PC-3 (cell line): ENCODE measurements at regions not wholly inside any gene's neighbourhood (a gene's known extent, or its start where the extent isn't known, plus 50 kb on each side); places are given as distances from the start of the nearest gene placed in this dataset.

ENCODE experiments used
- EZH2 ChIP-seq: fragments of 300-600 bp; sonication (generic); IDR thresholded peaks from one replicate; pipeline ENCODE4 v1.6.1; 2017; ENCODE audit warnings: antibody characterized with exemption, mild to moderate bottlenecking, low read length; ENCODE audit not compliant: unreplicated experiment
- TF ChIP-seq, protein P1 (sequence below): fragments of 300-600 bp; sonication (generic); conservative IDR thresholded peaks from 2 replicates; pipeline ENCODE4 v1.5.1; 2017; ENCODE audit warnings: antibody characterized with exemption, low read depth, mild to moderate bottlenecking, low read length

DNA sequence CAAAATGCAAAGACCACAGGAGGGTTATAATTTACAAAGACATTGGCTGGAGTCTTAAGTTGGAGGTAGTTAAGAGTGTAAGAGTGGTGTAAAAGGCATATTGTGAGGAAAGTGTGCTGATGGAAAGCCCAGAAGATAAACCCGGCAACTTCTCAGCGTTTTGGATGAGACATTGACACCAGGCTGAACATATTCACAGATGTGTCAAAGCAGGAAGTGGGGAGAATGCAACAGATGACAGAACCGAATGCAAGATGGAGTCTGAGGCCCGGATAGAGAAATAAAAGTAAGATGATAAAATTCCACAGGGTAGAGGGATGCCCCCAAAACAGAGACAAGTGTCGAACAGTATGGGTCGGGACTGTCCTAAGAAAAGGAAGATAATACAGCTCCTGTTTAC is 230.4 kb upstream of the TMEM72 start:
- no peak for TF ChIP-seq EZH2
- TF ChIP-seq, protein P1, sequence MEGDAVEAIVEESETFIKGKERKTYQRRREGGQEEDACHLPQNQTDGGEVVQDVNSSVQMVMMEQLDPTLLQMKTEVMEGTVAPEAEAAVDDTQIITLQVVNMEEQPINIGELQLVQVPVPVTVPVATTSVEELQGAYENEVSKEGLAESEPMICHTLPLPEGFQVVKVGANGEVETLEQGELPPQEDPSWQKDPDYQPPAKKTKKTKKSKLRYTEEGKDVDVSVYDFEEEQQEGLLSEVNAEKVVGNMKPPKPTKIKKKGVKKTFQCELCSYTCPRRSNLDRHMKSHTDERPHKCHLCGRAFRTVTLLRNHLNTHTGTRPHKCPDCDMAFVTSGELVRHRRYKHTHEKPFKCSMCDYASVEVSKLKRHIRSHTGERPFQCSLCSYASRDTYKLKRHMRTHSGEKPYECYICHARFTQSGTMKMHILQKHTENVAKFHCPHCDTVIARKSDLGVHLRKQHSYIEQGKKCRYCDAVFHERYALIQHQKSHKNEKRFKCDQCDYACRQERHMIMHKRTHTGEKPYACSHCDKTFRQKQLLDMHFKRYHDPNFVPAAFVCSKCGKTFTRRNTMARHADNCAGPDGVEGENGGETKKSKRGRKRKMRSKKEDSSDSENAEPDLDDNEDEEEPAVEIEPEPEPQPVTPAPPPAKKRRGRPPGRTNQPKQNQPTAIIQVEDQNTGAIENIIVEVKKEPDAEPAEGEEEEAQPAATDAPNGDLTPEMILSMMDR: no peak
